HG03521 (cell line): ENCODE measurements at regions not wholly inside any gene's neighbourhood (a gene's known extent, or its start where the extent isn't known, plus 50 kb on each side); places are given as distances from the start of the nearest gene placed in this dataset.

Source experiments
- ATAC-seq: cut with Tn5 transposase; IDR thresholded peaks from one replicate; pipeline ENCODE4 v1.9.1; 2021; ENCODE audit warnings: mild to moderate bottlenecking, moderate library complexity; ENCODE audit not compliant: unreplicated experiment

- no peak for ATAC-seq
These were observed 158.2 kb upstream of the PPP2R2B start for GRCh38 chr5:147036691-147037245.

GRCh38 chr5:147037515-147038205, 159.1 kb upstream of the PPP2R2B start:
- ATAC-seq, result no peak

- ATAC-seq, result no peak
These were observed 162.3 kb upstream of the PPP2R2B start for GRCh38 chr5:147040856-147041255.

GRCh38 chr5:147044572-147045273, 166.2 kb upstream of the PPP2R2B start:
- ATAC-seq, result no peak

GRCh38 chr5:147045290-147045689, 166.7 kb upstream of the PPP2R2B start:
- ATAC-seq, result no peak

GRCh38 chr5:147046281-147046680, 167.7 kb upstream of the PPP2R2B start:
- no peak for ATAC-seq

GRCh38 chr5:147046894-147047293, 168.3 kb upstream of the PPP2R2B start:
- ATAC-seq, result no peak

- no peak for ATAC-seq
These were observed 171.2 kb upstream of the PPP2R2B start for GRCh38 chr5:147049764-147050163.

GRCh38 chr5:147050172-147050571, 171.6 kb upstream of the PPP2R2B start:
- ATAC-seq, result no peak

GRCh38 chr5:147051193-147051592, 172.6 kb upstream of the PPP2R2B start:
- no peak for ATAC-seq

GRCh38 chr5:147052519-147052918, 174.0 kb upstream of the PPP2R2B start:
- ATAC-seq, result no peak

GRCh38 chr5:147055089-147055826, 176.7 kb upstream of the PPP2R2B start:
- no peak for ATAC-seq

- ATAC-seq, result no peak
These were observed 177.5 kb upstream of the PPP2R2B start for GRCh38 chr5:147055850-147056566.

GRCh38 chr5:147057051-147057450, 177.8 kb upstream of the STK32A start:
- no peak for ATAC-seq

GRCh38 chr5:147061431-147061830, 173.4 kb upstream of the STK32A start:
- ATAC-seq, result no peak

GRCh38 chr5:147062427-147062826, 172.4 kb upstream of the STK32A start:
- ATAC-seq, result no peak

GRCh38 chr5:147063943-147064342, 170.9 kb upstream of the STK32A start:
- no peak for ATAC-seq

GRCh38 chr5:147065071-147065470, 169.8 kb upstream of the STK32A start:
- ATAC-seq, result peak; percentile 44

GRCh38 chr5:147068998-147069397, 165.8 kb upstream of the STK32A start:
- no peak for ATAC-seq

GRCh38 chr5:147072622-147073021, 162.2 kb upstream of the STK32A start:
- ATAC-seq, result no peak

- ATAC-seq, result no peak
These were observed 161.7 kb upstream of the STK32A start for GRCh38 chr5:147073098-147073497.
